Small intestine (tissue), 7 donors: ENCODE measurements at regions not wholly inside any gene's neighbourhood (a gene's known extent, or its start where the extent isn't known, plus 50 kb on each side); places are given as distances from the start of the nearest gene placed in this dataset.
"Not testable (repeated sequence)": the region's sequence is repeated elsewhere in the genome, so short reads cannot be mapped to it uniquely, and the experiment has no call there.

Experiments used
- DNase-seq, 2 donors: peaks; one replicate each; pipeline versions ENCODE4 v3.0.0 to v3.0.0-alpha.2; 2013
- FAIRE-seq: peaks from 2 replicates; lab custom pipeline; 2012; peaks lifted over from hg19 to GRCh38; lab: Jason Lieb, UNC
- H3K27ac ChIP-seq, 3 donors: one replicate each; pipeline ENCODE4 v1.5.1; 2013; ENCODE audit warnings: low read length in 2 of 3, mild to moderate bottlenecking in 2 of 3, control low read depth in 1 of 3, inconsistent platforms in 1 of 3, low read depth in 1 of 3, moderate library complexity in 1 of 3
- H3K27me3 ChIP-seq, 3 donors: one replicate each; pipeline ENCODE4 v1.6.1; 2013; ENCODE audit warnings: low read length in 3 of 3, inconsistent platforms in 1 of 3; ENCODE audit not compliant: control insufficient read depth in 3 of 3, insufficient read depth in 3 of 3
- H3K36me3 ChIP-seq, 3 donors: one replicate each; pipeline ENCODE4 v1.6.1; 2013; ENCODE audit warnings: low read length in 3 of 3, inconsistent platforms in 1 of 3, low read depth in 1 of 3, mild to moderate bottlenecking in 1 of 3, moderate library complexity in 1 of 3; ENCODE audit not compliant: control insufficient read depth in 3 of 3, insufficient read depth in 2 of 3
- H3K4me1 ChIP-seq, 3 donors: one replicate each; pipeline ENCODE4 v1.6.1; 2013; ENCODE audit warnings: low read length in 2 of 3, inconsistent platforms in 1 of 3, low read depth in 1 of 3, mild to moderate bottlenecking in 1 of 3, moderate library complexity in 1 of 3; ENCODE audit not compliant: control insufficient read depth in 3 of 3, insufficient read depth in 2 of 3
- H3K4me3 ChIP-seq, 3 donors: one replicate each; pipeline ENCODE4 v1.5.1; 2013; ENCODE audit warnings: low read length in 3 of 3, control low read depth in 1 of 3, inconsistent platforms in 1 of 3, low read depth in 1 of 3, mild to moderate bottlenecking in 1 of 3, moderate library complexity in 1 of 3
- H3K9me3 ChIP-seq, 2 donors: one replicate each; pipeline ENCODE4 v1.6.1; 2013; ENCODE audit warnings: low read depth in 1 of 2, low read length in 1 of 2; ENCODE audit not compliant: control insufficient read depth in 2 of 2, insufficient read depth in 1 of 2
- WGBS, 3 donors: extraction: QIAGEN DNeasy Blood & Tissue Kit; methylation state at CpG; one replicate each; pipeline ENCODE4 v1.1.7; 2013; 5-methylcytosine and 5-hydroxymethylcytosine counted together
- donor health status: healthy with polysubstance abuse.
- donor health status: control.
- donor health status: control.
- donor health status: Bipolar disorder and iron deficiency.
- donor health status: healthy.

DNA sequence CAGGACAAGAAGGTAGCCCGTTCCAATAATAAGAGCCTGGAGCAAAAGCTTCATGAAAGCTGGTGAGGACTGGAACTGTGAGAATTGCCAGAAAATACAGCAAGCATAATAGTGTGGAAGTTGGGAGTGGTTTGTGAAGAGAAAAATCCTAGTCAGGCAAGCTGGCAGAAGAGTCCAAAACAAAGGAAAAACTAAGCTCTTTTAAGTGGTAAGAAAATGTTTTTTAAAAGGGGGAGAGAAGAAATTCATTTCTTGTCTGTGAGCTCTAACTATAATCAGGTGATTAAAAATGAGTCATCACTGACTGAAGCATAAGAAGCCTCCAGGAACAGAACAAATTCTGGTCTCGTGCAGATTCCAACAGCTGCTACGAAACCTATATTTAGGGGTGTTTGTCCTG lies 102.6 kb downstream of the CAAP1 start:
- no peak for FAIRE-seq
- Histone ChIP-seq H3K9me3 (no peaks in the 10 kb centered on the region), H3K4me1 (no peaks in the 10 kb centered on the region), H3K4me3 (no peak overlapping the region), H3K36me3 (no peaks in the 10 kb centered on the region), H3K27me3 (no peaks in the 10 kb centered on the region), H3K27ac (no peak overlapping the region)
- WGBS, 3 donors, result 22 to 42% (median 30%) methylated on average over 3 of the region's 3 CpGs
- DNase-seq, result peak in 1 of 2 donors; percentile 20

GRCh38 chr9:26786564-26786963 lies 106.0 kb downstream of the CAAP1 start:
- H3K27ac ChIP-seq, result no peak overlapping the region
- H3K36me3 ChIP-seq, result no peaks in the 10 kb centered on the region
- no peak for FAIRE-seq
- no peaks in the 10 kb centered on the region for H3K9me3 ChIP-seq
- no peaks in the 10 kb centered on the region for H3K27me3 ChIP-seq
- H3K4me1 ChIP-seq, result no peaks in the 10 kb centered on the region
- WGBS, 3 donors, result 39 to 54% (median 42%) methylated on average over 2 of the region's 2 CpGs
- H3K4me3 ChIP-seq, result no peak overlapping the region
- DNase-seq, result no peak

DNA sequence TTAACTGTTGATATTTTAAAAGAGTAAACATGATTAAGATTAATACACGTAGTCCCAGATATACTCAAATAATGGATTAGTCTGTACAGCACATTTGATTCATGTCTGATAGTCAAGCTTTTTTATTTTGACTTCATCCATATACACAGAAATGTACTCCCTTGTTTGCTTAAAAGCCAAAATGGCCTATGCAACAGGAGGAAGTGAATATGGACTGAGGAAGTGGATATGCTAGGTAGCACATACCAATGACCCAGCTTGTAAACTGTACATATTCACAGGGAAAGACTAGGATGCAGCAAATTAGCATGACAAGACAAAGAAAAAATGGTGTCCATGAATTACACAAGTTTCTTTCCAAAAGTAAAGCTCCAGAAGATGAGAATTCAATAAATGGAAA lies 109.7 kb downstream of the CAAP1 start:
- no peak overlapping the region for H3K27ac ChIP-seq
- DNase-seq (no peak), FAIRE-seq (no peak)
- no peak overlapping the region for H3K4me3 ChIP-seq
- WGBS, 3 donors, result 77 to 95% (median 91%) methylated on average over 1 of the region's 1 CpG
- H3K27me3 ChIP-seq, result no peaks in the 10 kb centered on the region
- no peaks in the 10 kb centered on the region for H3K4me1 ChIP-seq
- no peaks in the 10 kb centered on the region for H3K9me3 ChIP-seq
- H3K36me3 ChIP-seq, result no peaks in the 10 kb centered on the region

GRCh38 chr9:26781906-26782305 lies 110.7 kb downstream of the CAAP1 start:
- 0% methylated on average over 1 of the region's 1 CpG for WGBS, 3 donors
- no peaks in the 10 kb centered on the region for H3K4me1 ChIP-seq
- H3K9me3 ChIP-seq, result no peaks in the 10 kb centered on the region
- H3K4me3 ChIP-seq, result no peak overlapping the region
- no peak overlapping the region for H3K27ac ChIP-seq
- DNase-seq (peak; percentile 11 to 48), FAIRE-seq (no peak)
- H3K36me3 ChIP-seq, result no peaks in the 10 kb centered on the region
- no peaks in the 10 kb centered on the region for H3K27me3 ChIP-seq

GRCh38 chr9:26780307-26780706 lies 112.3 kb downstream of the CAAP1 start:
- not testable (repeated sequence) for FAIRE-seq, H3K27me3 ChIP-seq, H3K36me3 ChIP-seq, H3K4me1 ChIP-seq, H3K4me3 ChIP-seq, DNase-seq, H3K27ac ChIP-seq, H3K9me3 ChIP-seq
- WGBS, 3 donors, result 73 to 92% (median 77%) methylated on average over 3 of the region's 3 CpGs

DNA sequence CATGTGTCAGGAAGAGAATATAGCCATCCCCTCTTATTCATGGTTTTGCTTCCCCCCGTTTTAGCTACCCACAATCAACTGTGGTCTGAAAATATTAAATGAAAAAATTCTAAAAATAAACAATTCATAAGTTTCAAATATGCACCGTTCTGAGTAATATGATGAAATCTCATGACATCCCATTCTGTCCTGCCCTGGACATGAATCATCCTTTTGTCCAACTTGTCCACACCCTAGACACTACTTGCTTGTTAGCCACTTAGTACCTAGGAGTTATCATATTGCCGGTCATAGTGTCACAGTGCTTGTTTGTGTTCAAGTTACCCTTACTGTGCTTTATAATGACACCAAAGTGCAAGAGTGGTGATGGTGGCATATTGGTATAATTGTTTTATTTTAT lies 113.5 kb downstream of the CAAP1 start:
- Histone ChIP-seq H3K27ac (no peak overlapping the region), H3K4me1 (no peaks in the 10 kb centered on the region), H3K27me3 (no peaks in the 10 kb centered on the region), H3K9me3 (no peaks in the 10 kb centered on the region), H3K4me3 (no peak overlapping the region), H3K36me3 (no peaks in the 10 kb centered on the region)
- no peak for DNase-seq
- 84 to 89% (median 89%) methylated on average over 3 of the region's 3 CpGs for WGBS, 3 donors
- no peak for FAIRE-seq

GRCh38 chr9:26775391-26775790 lies 117.2 kb downstream of the CAAP1 start:
- 9 to 56% (median 29%) methylated on average over 3 of the region's 3 CpGs for WGBS, 3 donors
- FAIRE-seq, result no peak
- no peaks in the 10 kb centered on the region for H3K27me3 ChIP-seq
- no peak overlapping the region for H3K27ac ChIP-seq
- peak; percentile 73 to 95 for DNase-seq
- H3K9me3 ChIP-seq, result no peaks in the 10 kb centered on the region
- no peak overlapping the region for H3K4me3 ChIP-seq
- no peaks in the 10 kb centered on the region for H3K36me3 ChIP-seq
- peaks cover 0 to 3% (median 0%) of the 10 kb centered on the region in 3 donors for H3K4me1 ChIP-seq

DNA sequence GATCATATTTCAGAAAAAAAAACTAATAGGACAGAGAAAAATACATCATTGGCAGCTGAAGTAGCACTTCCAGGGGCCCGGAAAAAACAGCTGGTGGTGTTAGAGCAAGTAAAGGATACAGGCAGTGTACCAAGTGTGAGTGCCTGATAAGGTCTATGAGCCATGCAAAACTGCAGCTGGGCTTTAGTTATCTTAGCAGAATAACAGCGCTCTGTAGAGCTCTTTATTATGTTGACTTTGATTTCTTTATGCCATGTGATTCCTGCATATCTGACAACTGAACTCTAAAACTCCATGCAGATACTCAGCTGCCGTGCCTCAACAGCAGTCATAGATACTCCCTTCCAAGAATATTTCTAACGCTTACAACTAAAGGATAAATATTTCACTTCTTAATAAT lies 119.5 kb downstream of the CAAP1 start:
- H3K36me3 ChIP-seq, result no peaks in the 10 kb centered on the region
- no peak overlapping the region for H3K4me3 ChIP-seq
- WGBS, 3 donors, result 14 to 62% (median 35%) methylated on average over 4 of the region's 4 CpGs
- H3K27me3 ChIP-seq, result no peaks in the 10 kb centered on the region
- no peak overlapping the region for H3K27ac ChIP-seq
- FAIRE-seq (no peak), DNase-seq (peak; percentile 43 to 78)
- no peaks in the 10 kb centered on the region for H3K9me3 ChIP-seq
- peaks cover 0 to 3% (median 0%) of the 10 kb centered on the region in 3 donors for H3K4me1 ChIP-seq

GRCh38 chr9:26770821-26771220 lies 121.8 kb downstream of the CAAP1 start:
- Histone ChIP-seq H3K27ac (no peak overlapping the region), H3K27me3 (no peaks in the 10 kb centered on the region), H3K9me3 (no peaks in the 10 kb centered on the region), H3K36me3 (no peaks in the 10 kb centered on the region), H3K4me1 (peaks cover 0 to 3% (median 0%) of the 10 kb centered on the region in 3 donors), H3K4me3 (no peak overlapping the region)
- FAIRE-seq, result no peak
- WGBS, 3 donors, result 34 to 77% (median 46%) methylated on average over 2 of the region's 2 CpGs
- no peak for DNase-seq
